Lung (tissue), 11 donors: ENCODE measurements at regions not wholly inside any gene's neighbourhood (a gene's known extent, or its start where the extent isn't known, plus 50 kb on each side); places are given as distances from the start of the nearest gene placed in this dataset.

ENCODE experiments used
- ATAC-seq: fragments of 200-7000 bp; cut with Tn5 transposase; one replicate; pipeline ENCODE4 v1.9.1; 2020; ENCODE audit warnings: moderate number of reproducible peaks; ENCODE audit not compliant: insufficient read depth, low FRiP score
- DNase-seq, 3 donors: peaks; one replicate each; pipeline ENCODE4 v3.0.0-alpha.2; 2013 to 2017
- H3K27ac ChIP-seq, 2 donors: one replicate each; pipeline ENCODE4 v1.5.1; 2013; ENCODE audit warnings: mild to moderate bottlenecking in 2 of 2, moderate library complexity in 2 of 2, control low read depth in 1 of 2, inconsistent platforms in 1 of 2, low read depth in 1 of 2, low read length in 1 of 2
- H3K27me3 ChIP-seq, 3 donors: one replicate each; pipeline ENCODE4 v1.5.1; 2013; ENCODE audit warnings: low read length in 2 of 3; ENCODE audit not compliant: control insufficient read depth in 3 of 3, insufficient read depth in 3 of 3
- H3K36me3 ChIP-seq, 4 donors: one replicate each; pipeline ENCODE4 v1.5.1; 2013; ENCODE audit warnings: low read length in 4 of 4, mild to moderate bottlenecking in 1 of 4, moderate library complexity in 1 of 4; ENCODE audit not compliant: control insufficient read depth in 4 of 4, insufficient read depth in 4 of 4
- H3K4me1 ChIP-seq, 5 donors: one replicate each; pipeline ENCODE4 v1.5.1; 2013; ENCODE audit warnings: low read length in 5 of 5, mild to moderate bottlenecking in 2 of 5, moderate library complexity in 1 of 5; ENCODE audit not compliant: control insufficient read depth in 5 of 5, insufficient read depth in 5 of 5
- H3K4me3 ChIP-seq: one replicate; pipeline ENCODE4 v1.5.1; 2013; ENCODE audit warnings: mild to moderate bottlenecking, control low read depth, moderate library complexity
- H3K9ac ChIP-seq, 2 donors: one replicate each; pipeline ENCODE4 v1.5.1; 2013; ENCODE audit warnings: low read length in 2 of 2, control low read depth in 1 of 2; ENCODE audit not compliant: insufficient read depth in 1 of 2
- H3K9me3 ChIP-seq, 4 donors: one replicate each; pipeline ENCODE4 v1.5.1; 2013; ENCODE audit warnings: low read length in 3 of 4, mild to moderate bottlenecking in 1 of 4, moderate library complexity in 1 of 4; ENCODE audit not compliant: control insufficient read depth in 4 of 4, insufficient read depth in 3 of 4
- CTCF ChIP-seq: IDR thresholded peaks from 2 replicates; pipeline ENCODE4 v1.5.1; 2012; ENCODE audit warnings: mild to moderate bottlenecking; ENCODE audit errors: control extremely low read depth, extremely low read depth
- WGBS, 2 donors: extraction: QIAGEN DNeasy Blood & Tissue Kit; methylation state at CpG; one replicate each; pipeline ENCODE4 v1.1.7; 2013; 5-methylcytosine and 5-hydroxymethylcytosine counted together
- donor health status: control.
- donor health status: control.
- donor health status: Bipolar disorder and iron deficiency.
- donor health status: healthy.
- donor health status: DM: yes; HTN: yes; CAD: no.

- DNase-seq (no peak), ATAC-seq (no peak)
- 78 to 82% methylated on average over 8 of the region's 8 CpGs for WGBS, 2 donors
- Histone ChIP-seq H3K4me3 (no peak overlapping the region), H3K9ac (no peak overlapping the region), H3K27me3 (no peaks in the 10 kb centered on the region), H3K9me3 (peaks cover 0 to 10% (median 6%) of the 10 kb centered on the region in 4 donors), H3K4me1 (peaks cover 0 to 8% (median 0%) of the 10 kb centered on the region in 5 donors), H3K36me3 (no peaks in the 10 kb centered on the region), H3K27ac (no peak overlapping the region)
- TF ChIP-seq CTCF, result no peak
Measured at GRCh38 chr22:47463220-47463619, 700.8 kb downstream of the TBC1D22A start.

GRCh38 chr22:47460861-47461260 is 698.4 kb downstream of the TBC1D22A start:
- no peak overlapping the region for H3K4me3 ChIP-seq
- 82 to 91% methylated on average over 5 of the region's 5 CpGs for WGBS, 2 donors
- no peaks in the 10 kb centered on the region for H3K27me3 ChIP-seq
- no peaks in the 10 kb centered on the region for H3K36me3 ChIP-seq
- H3K4me1 ChIP-seq, result peaks cover 0 to 8% (median 0%) of the 10 kb centered on the region in 5 donors
- ATAC-seq (no peak), DNase-seq (no peak)
- H3K9me3 ChIP-seq, result peaks cover 0 to 7% (median under 1%) of the 10 kb centered on the region in 4 donors
- no peak overlapping the region for H3K9ac ChIP-seq
- H3K27ac ChIP-seq, result no peak overlapping the region
- TF ChIP-seq CTCF, result no peak

- no peak for TF ChIP-seq CTCF
- Histone ChIP-seq H3K36me3 (no peaks in the 10 kb centered on the region), H3K4me1 (peaks cover 0 to 5% (median 0%) of the 10 kb centered on the region in 5 donors), H3K9me3 (peaks cover 0 to 7% (median 1%) of the 10 kb centered on the region in 4 donors), H3K27ac (no peak overlapping the region), H3K9ac (no peak overlapping the region), H3K27me3 (no peaks in the 10 kb centered on the region), H3K4me3 (no peak overlapping the region)
- 78 to 89% methylated on average over 3 of the region's 3 CpGs for WGBS, 2 donors
- DNase-seq (no peak), ATAC-seq (no peak)
Measured at GRCh38 chr22:47460176-47460575, 697.7 kb downstream of the TBC1D22A start.

- no peak overlapping the region for H3K9ac ChIP-seq
- H3K4me1 ChIP-seq, result no peaks in the 10 kb centered on the region
Measured at GRCh38 chr22:47458348-47458747, 695.9 kb downstream of the TBC1D22A start.

More at GRCh38 chr22:47458348-47458747, 695.9 kb downstream of the TBC1D22A start:
- DNase-seq (no peak), ATAC-seq (no peak)
- TF ChIP-seq CTCF, result no peak
- no peak overlapping the region for H3K4me3 ChIP-seq
- no peaks in the 10 kb centered on the region for H3K27me3 ChIP-seq
- WGBS, 2 donors, result 86 to 93% methylated on average over 8 of the region's 8 CpGs
- H3K9me3 ChIP-seq, result peaks cover 0 to 9% (median 6%) of the 10 kb centered on the region in 4 donors
- H3K36me3 ChIP-seq, result no peaks in the 10 kb centered on the region
- no peak overlapping the region for H3K27ac ChIP-seq
